ENCODE measurements at regions not wholly inside any gene's neighbourhood (a gene's known extent, or its start where the extent isn't known, plus 50 kb on each side); places are given as distances from the start of the nearest gene placed in this dataset.

DNA sequence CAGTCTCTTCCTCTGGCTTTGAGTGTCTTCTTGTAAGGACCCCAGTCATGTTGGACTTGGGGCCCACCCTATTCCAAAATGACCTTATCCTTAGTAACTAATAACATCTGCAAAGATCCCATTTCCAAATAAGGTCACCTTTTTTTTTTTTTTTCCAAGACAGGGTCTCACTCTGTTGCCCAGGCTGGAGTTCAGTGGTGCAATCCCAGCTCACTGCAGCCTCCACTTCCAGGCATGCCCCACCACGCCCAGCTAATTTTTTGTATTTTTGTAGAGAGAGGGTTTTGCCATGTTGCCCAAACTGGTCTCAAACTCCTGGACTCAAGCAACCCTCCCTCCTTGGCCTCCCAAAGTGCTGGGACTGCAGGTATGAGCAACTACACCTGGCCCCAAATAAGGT is 118.8 kb upstream of the GSE1 start:
- H2AFZ ChIP-seq (ENCODE audit: low read depth, low read length) = no peak overlapping the region
- TF ChIP-seq EZH2phosphoT487 (IDR thresholded peaks at IDR 0.05; ENCODE audit: low read depth) (no peak), CTCF (IDR thresholded peaks at IDR 0.05; ENCODE audit: low read depth, low read length) (no peak)
- no peaks in the 10 kb centered on the region for H3K9me3 ChIP-seq (ENCODE audit: insufficient read depth, low read length)
- no peak overlapping the region for H3K9ac ChIP-seq (ENCODE audit: low read length)
- no peaks in the 10 kb centered on the region for H4K20me1 ChIP-seq (ENCODE audit: insufficient read depth, low read length)
- H3K27me3 ChIP-seq (ENCODE audit: low read depth, low read length) = no peaks in the 10 kb centered on the region
- no peak overlapping the region for H3K4me3 ChIP-seq (ENCODE audit: low read length)
- H3K4me2 ChIP-seq (ENCODE audit: low read length) = no peak overlapping the region
- no peaks in the 10 kb centered on the region for H3K79me2 ChIP-seq (ENCODE audit: low read length)
- H3K27ac ChIP-seq (ENCODE audit: low read length) = no peak overlapping the region
- no peaks in the 10 kb centered on the region for H3K36me3 ChIP-seq (replicated peaks; ENCODE audit: low read depth, low read length)
- H3K4me1 ChIP-seq (ENCODE audit: low read length) = peaks cover 10% of the 10 kb centered on the region

- no peak overlapping the region for H3K4me3 ChIP-seq (ENCODE audit: low read length)
- H3K36me3 ChIP-seq (replicated peaks; ENCODE audit: low read depth, low read length) = no peaks in the 10 kb centered on the region
- H3K9me3 ChIP-seq (ENCODE audit: insufficient read depth, low read length) = no peaks in the 10 kb centered on the region
- no peak for TF ChIP-seq CTCF (IDR thresholded peaks at IDR 0.05; ENCODE audit: low read depth, low read length)
- TF ChIP-seq EZH2phosphoT487 (IDR thresholded peaks at IDR 0.05; ENCODE audit: low read depth) = no peak
- H3K4me2 ChIP-seq (ENCODE audit: low read length) = no peak overlapping the region
- H3K27me3 ChIP-seq (ENCODE audit: low read depth, low read length) = no peaks in the 10 kb centered on the region
- H2AFZ ChIP-seq (ENCODE audit: low read depth, low read length) = no peak overlapping the region
- no peak overlapping the region for H3K9ac ChIP-seq (ENCODE audit: low read length)
- no peak overlapping the region for H3K27ac ChIP-seq (ENCODE audit: low read length)
- no peaks in the 10 kb centered on the region for H3K79me2 ChIP-seq (ENCODE audit: low read length)
- peaks cover 10% of the 10 kb centered on the region for H3K4me1 ChIP-seq (ENCODE audit: low read length)
- H4K20me1 ChIP-seq (ENCODE audit: insufficient read depth, low read length) = no peaks in the 10 kb centered on the region
Measured at GRCh38 chr16:85495259-85495658, 117.9 kb upstream of the GSE1 start.

DNA sequence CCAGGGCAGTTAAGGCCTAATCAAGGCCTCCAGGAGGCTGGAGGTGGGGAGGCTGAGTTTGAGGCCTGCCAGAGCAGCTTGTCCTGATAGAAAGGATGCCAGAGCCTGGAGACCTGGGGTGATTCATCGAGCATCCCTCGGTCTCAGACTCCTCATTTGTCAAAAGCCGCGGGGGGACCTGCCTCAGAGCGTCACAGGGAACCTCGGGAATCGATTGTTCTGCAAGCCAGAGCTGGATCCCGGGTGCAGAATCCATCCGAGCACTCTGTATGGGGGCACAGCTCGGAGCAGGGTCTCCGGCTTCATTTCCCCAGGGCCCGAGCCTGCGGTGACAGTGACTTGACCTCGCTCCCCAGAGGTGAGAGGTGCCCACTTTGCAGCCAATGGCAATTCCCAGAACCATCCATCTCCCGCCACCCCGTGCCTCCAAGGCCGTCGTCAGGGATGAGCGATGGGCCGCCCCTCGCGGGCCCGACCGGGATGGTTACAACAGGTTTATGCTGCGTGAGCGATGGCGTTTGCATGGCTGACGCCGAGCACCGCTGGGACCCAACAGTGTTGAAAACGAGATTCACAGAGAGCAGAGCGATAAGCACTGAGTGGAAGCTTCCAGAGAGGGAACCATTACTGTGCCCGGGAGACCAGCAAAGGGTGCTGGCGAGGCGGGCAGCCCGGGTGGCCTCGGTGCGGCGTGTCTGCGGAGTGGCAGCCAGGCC is 117.1 kb upstream of the GSE1 start:
- no peak overlapping the region for H3K9ac ChIP-seq (ENCODE audit: low read length)
- H3K4me3 ChIP-seq (ENCODE audit: low read length) = no peak overlapping the region
- no peak overlapping the region for H2AFZ ChIP-seq (ENCODE audit: low read depth, low read length)
- no peaks in the 10 kb centered on the region for H3K9me3 ChIP-seq (ENCODE audit: insufficient read depth, low read length)
- no peaks in the 10 kb centered on the region for H3K79me2 ChIP-seq (ENCODE audit: low read length)
- H3K27ac ChIP-seq (ENCODE audit: low read length) = no peak overlapping the region
- H4K20me1 ChIP-seq (ENCODE audit: insufficient read depth, low read length) = no peaks in the 10 kb centered on the region
- H3K36me3 ChIP-seq (replicated peaks; ENCODE audit: low read depth, low read length) = no peaks in the 10 kb centered on the region
- TF ChIP-seq EZH2phosphoT487 (IDR thresholded peaks at IDR 0.05; ENCODE audit: low read depth) (no peak), CTCF (IDR thresholded peaks at IDR 0.05; ENCODE audit: low read depth, low read length) (no peak)
- peaks cover 10% of the 10 kb centered on the region for H3K4me1 ChIP-seq (ENCODE audit: low read length)
- no peaks in the 10 kb centered on the region for H3K27me3 ChIP-seq (ENCODE audit: low read depth, low read length)
- H3K4me2 ChIP-seq (ENCODE audit: low read length) = no peak overlapping the region

GRCh38 chr16:85497622-85498314 is 115.4 kb upstream of the GSE1 start:
- Histone ChIP-seq H3K27ac (ENCODE audit: low read length) (no peak overlapping the region), H3K79me2 (ENCODE audit: low read length) (no peaks in the 10 kb centered on the region), H3K36me3 (replicated peaks; ENCODE audit: low read depth, low read length) (no peaks in the 10 kb centered on the region), H3K4me3 (ENCODE audit: low read length) (no peak overlapping the region), H2AFZ (ENCODE audit: low read depth, low read length) (no peak overlapping the region), H3K9ac (ENCODE audit: low read length) (no peak overlapping the region), H4K20me1 (ENCODE audit: insufficient read depth, low read length) (no peaks in the 10 kb centered on the region), H3K4me1 (ENCODE audit: low read length) (peaks cover 10% of the 10 kb centered on the region), H3K27me3 (ENCODE audit: low read depth, low read length) (no peaks in the 10 kb centered on the region), H3K4me2 (ENCODE audit: low read length) (no peak overlapping the region), H3K9me3 (ENCODE audit: insufficient read depth, low read length) (no peaks in the 10 kb centered on the region)
- TF ChIP-seq CTCF (IDR thresholded peaks at IDR 0.05; ENCODE audit: low read depth, low read length) = no peak
- no peak for TF ChIP-seq EZH2phosphoT487 (IDR thresholded peaks at IDR 0.05; ENCODE audit: low read depth)
